GM12872 (cell line): ENCODE measurements at regions not wholly inside any gene's neighbourhood (a gene's known extent, or its start where the extent isn't known, plus 50 kb on each side); places are given as distances from the start of the nearest gene placed in this dataset.

Source experiments
- TF ChIP-seq, protein P1 (sequence below): IDR thresholded peaks from 3 replicates; pipeline ENCODE4 v1.5.1; 2011; ENCODE audit warnings: low read depth, mild to moderate bottlenecking, low read length, moderate library complexity; ENCODE audit not compliant: insufficient read depth

DNA sequence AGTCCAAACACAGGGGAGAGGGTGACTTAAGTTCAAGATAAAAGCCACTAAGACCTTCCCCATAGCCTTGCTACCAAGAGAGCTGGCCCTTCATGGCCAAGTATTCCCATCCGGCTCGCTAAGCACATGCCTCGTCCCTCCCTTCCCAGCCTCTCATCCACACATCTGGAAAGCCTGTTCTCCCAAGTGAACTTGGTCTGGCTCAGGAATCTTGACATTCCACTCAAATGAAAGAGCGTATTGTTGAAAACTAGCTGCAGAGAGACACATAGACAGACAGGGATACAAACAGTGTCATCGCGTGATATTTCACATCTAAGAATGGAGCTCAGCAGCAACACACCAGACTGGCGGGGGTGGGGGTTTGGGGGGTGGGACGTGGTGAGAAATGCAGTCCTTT lies 182.8 kb upstream of the FOXQ1 start:
- TF ChIP-seq, protein P1, sequence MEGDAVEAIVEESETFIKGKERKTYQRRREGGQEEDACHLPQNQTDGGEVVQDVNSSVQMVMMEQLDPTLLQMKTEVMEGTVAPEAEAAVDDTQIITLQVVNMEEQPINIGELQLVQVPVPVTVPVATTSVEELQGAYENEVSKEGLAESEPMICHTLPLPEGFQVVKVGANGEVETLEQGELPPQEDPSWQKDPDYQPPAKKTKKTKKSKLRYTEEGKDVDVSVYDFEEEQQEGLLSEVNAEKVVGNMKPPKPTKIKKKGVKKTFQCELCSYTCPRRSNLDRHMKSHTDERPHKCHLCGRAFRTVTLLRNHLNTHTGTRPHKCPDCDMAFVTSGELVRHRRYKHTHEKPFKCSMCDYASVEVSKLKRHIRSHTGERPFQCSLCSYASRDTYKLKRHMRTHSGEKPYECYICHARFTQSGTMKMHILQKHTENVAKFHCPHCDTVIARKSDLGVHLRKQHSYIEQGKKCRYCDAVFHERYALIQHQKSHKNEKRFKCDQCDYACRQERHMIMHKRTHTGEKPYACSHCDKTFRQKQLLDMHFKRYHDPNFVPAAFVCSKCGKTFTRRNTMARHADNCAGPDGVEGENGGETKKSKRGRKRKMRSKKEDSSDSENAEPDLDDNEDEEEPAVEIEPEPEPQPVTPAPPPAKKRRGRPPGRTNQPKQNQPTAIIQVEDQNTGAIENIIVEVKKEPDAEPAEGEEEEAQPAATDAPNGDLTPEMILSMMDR: no peak

GRCh38 chr6:1127597-1128288 lies 184.2 kb upstream of the FOXQ1 start:
- TF ChIP-seq, protein P1: no peak

DNA sequence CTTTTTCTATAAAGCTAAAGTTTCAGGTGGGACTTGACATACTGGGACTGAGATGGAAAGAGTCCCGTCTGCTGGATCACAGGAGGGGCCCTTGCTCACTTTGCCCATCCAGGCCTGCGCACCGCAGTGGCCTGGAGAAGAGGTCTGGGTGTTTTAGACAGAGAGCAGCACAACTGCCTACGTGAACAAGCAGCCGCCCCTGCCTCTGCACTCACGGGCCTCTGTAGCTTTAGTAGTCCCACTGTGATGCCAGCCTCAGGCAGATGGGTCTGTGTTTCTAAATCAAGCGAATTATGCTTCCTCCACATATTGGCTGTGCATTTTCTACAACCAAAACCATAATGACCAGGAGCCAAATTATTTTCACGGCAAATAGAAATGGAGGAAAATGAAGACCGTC lies 184.8 kb upstream of the FOXQ1 start:
- TF ChIP-seq, protein P1: no peak

- TF ChIP-seq, protein P1: no peak
Observed at GRCh38 chr6:1126036-1126435, 185.9 kb upstream of the FOXQ1 start.

DNA sequence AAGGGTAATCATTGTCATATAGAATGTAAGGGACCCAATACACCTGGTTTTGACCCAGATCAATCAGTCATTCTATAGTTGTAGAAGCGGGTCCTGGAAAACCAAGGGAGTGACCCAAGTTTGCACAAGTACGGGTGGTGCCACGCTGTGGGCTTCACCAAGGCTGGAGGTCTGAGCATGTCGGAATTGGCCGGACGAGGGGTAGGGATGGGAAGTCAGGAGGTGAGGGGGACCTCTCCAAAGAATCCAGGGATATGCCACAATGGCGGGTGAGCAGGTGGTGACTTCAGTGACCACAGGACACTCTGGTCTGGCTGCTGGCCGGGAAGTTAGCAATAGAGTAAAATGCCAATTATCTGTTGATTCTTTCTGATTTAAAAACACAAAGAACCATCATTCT lies 186.6 kb upstream of the FOXQ1 start:
- TF ChIP-seq, protein P1: no peak

DNA sequence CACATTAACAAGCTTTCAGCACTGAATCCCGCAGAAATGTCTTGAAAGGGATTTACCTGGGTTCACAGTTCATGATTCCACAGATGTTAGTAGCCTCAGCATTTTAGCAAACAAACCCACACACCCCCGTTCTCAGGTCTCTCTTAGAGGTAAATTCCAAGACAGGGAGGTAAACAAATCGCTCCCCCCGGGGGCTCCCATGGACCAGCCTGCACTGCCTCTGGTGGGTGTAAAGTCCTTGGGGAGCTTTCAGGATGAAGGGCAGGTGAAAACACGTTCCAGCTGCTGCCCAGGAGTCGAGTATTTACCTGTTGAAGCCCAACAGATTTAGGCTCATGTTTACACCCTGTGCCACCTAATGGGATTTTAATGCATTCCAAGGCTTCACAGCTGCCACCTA lies 187.0 kb upstream of the FOXQ1 start:
- TF ChIP-seq, protein P1: no peak

DNA sequence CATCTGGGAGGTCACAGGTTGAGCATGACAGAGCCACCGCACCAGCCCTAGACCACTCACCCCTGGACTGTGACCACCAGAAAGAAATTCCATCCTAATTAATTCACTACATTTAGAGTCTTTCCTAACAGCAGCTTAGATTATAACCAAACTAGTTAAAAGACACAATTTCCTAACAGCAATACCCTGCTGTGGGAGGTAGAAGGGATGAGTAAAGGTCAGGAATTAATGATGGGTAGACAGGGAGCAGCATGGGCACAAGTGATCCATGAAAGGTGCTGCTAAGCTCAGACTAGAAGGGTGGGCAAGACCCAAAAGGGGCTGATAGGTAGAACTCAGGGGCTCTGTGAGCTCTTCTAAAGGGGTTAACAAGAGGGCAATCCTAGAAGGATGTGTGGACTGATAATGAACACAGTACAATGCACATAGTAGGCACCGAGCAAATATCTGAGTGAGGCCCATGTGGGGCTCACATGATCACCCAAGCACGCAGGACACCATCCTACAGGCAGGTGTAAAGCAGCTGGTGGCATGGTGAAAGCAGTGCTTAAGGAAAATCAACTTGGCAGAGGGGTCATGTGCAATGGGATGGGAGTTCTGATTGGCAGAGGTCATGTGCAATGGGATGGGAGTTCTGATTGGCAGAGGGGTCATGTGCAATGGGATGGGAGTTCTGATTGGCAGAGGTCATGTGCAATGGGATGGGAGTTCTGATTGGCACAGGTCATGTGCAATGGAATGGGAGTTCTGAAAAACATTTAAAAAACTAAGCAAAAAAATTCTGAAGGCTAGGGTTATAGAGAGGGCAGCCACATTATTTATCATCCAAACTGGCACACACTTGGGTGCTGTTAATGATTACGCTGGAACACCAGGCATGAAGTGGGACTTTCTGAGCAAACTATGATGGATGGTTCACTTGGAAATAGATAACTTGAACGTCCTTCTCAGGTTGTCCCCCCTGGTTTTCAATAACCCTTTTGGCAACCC lies 188.2 kb upstream of the FOXQ1 start:
- TF ChIP-seq, protein P1: no peak
